Ascending aorta (tissue), 2 donors: ENCODE measurements at regions not wholly inside any gene's neighbourhood (a gene's known extent, or its start where the extent isn't known, plus 50 kb on each side); places are given as distances from the start of the nearest gene placed in this dataset.

Experiments
- DNase-seq, 2 donors: peaks; one replicate each; pipeline ENCODE4 v3.0.0-alpha.2; 2019; ENCODE audit warnings: low spot score in 2 of 2
- H3K27ac ChIP-seq, 2 donors: fragments of 200-600 bp; sonication (generic); one replicate each; pipeline ENCODE4 v1.5.1; 2016 to 2017; ENCODE audit warnings: mild to moderate bottlenecking in 1 of 2
- H3K27me3 ChIP-seq: fragments of 200-600 bp; sonication (generic); one replicate; pipeline ENCODE4 v1.5.1; 2017
- H3K36me3 ChIP-seq, 2 donors: fragments of 200-600 bp; sonication (generic); one replicate each; pipeline ENCODE4 v1.5.1; 2016
- H3K4me1 ChIP-seq, 2 donors: fragments of 200-600 bp; sonication (generic); one replicate each; pipeline ENCODE4 v1.5.1; 2016 to 2017; ENCODE audit warnings: mild to moderate bottlenecking in 1 of 2
- H3K4me3 ChIP-seq, 2 donors: fragments of 200-600 bp; sonication (generic); one replicate each; pipeline ENCODE4 v1.5.1; 2016 to 2017; ENCODE audit warnings: mild to moderate bottlenecking in 1 of 2
- H3K9me3 ChIP-seq, 2 donors: fragments of 200-600 bp; sonication (generic); one replicate each; pipeline ENCODE4 v1.5.1; 2016
- intact Hi-C: fragments of 100-400 bp; cut with DNase I; formaldehyde crosslinking; loops from one replicate; pipeline ENCODE4 v1.15.1; 2023
- TF ChIP-seq, protein P1 (sequence below), 3 experiments: fragments of 200-600 bp in 2 of 3; fragments of 450-650 bp in 1 of 3; sonication (generic) in 2 of 3; IDR thresholded peaks; one replicate each; pipeline ENCODE4 v1.5.1; 2016 to 2019; ENCODE audit warnings: antibody characterized with exemption in 3 of 3, mild to moderate bottlenecking in 1 of 3, moderate library complexity in 1 of 3

DNA sequence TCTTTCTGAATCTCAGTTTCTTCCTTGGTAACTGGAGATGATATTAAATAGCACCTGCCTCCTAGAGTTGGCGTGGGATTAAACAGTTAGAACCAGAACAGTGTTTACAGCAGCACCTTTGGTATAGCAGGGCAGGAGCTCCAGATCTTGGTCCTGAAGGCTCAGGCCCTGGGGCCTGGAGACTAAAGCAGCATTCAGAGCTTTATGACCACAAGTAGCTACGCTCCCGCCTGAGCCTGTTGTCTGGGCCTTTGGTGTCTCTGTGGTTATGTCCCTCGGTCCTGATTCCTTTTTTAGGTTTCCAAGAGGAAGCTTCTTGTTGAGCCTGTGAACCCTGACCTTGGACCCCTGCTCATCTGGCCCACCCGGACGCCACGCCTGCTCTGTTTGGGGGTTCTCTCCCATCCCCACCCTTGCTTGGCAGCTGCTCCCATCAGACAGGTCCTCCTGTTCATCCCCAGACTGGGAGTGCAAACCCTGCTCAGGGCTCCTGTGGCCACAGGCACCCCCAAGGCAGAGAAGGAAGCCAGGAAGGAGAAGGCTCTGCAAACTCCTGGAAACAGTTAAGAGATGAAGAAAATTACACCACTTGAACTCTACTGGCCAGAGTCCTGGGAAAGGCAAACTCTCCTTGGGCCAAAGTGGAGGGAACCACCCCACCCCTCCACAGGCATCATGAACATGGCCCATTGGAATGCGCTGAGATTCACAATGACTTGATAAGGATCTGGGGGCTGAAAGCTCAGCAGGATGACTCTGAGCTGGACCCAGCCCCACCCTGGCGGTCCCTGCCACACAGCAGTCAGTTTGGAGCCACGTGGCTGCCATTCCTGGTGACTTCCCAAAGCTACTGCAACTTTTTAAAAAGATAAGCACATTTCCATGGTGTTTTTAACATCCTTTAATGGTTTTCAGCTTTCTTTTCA, 50.1 kb upstream of the TMEM72 start:
- Histone ChIP-seq H3K4me3 (no peak overlapping the region), H3K9me3 (no peaks in the 10 kb centered on the region), H3K36me3 (no peaks in the 10 kb centered on the region), H3K4me1 (peaks cover 0 to 14% of the 10 kb centered on the region in 2 donors), H3K27me3 (no peaks in the 10 kb centered on the region), H3K27ac (no peak overlapping the region)
- intact Hi-C loops, result loop anchor here (5.0 kb wide), 4 partner anchors 116 to 1169 kb away; partner anchors contain the start of gene DEPP1
- TF ChIP-seq, protein P1, sequence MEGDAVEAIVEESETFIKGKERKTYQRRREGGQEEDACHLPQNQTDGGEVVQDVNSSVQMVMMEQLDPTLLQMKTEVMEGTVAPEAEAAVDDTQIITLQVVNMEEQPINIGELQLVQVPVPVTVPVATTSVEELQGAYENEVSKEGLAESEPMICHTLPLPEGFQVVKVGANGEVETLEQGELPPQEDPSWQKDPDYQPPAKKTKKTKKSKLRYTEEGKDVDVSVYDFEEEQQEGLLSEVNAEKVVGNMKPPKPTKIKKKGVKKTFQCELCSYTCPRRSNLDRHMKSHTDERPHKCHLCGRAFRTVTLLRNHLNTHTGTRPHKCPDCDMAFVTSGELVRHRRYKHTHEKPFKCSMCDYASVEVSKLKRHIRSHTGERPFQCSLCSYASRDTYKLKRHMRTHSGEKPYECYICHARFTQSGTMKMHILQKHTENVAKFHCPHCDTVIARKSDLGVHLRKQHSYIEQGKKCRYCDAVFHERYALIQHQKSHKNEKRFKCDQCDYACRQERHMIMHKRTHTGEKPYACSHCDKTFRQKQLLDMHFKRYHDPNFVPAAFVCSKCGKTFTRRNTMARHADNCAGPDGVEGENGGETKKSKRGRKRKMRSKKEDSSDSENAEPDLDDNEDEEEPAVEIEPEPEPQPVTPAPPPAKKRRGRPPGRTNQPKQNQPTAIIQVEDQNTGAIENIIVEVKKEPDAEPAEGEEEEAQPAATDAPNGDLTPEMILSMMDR (IDR thresholded peaks at IDR 0.05), result no peak
- DNase-seq, result peak in 1 of 2 donors; percentile 82
